ENCODE measurements at regions not wholly inside any gene's neighbourhood (a gene's known extent, or its start where the extent isn't known, plus 50 kb on each side); places are given as distances from the start of the nearest gene placed in this dataset.

DNA sequence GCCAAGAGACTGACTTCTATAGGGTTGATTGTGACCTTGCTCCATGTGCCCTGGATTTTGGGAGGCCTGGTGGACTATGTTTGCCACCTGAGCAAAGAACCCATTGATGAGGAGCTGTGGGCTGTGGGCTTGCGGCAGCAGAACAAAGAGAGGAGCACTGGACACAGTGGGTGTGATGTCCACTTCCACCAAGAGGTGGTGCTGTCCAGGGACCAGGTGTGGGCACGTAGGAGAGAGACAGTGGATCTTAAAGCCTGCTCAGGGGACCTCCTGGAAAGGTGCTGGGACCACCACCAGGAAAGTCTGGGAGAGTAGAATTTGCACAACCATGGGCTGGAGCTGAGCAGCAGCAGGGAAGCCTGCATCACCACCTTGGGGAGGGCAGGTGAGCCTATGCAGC is 106.7 kb upstream of the ETS2 start:
- TF ChIP-seq, protein P1, sequence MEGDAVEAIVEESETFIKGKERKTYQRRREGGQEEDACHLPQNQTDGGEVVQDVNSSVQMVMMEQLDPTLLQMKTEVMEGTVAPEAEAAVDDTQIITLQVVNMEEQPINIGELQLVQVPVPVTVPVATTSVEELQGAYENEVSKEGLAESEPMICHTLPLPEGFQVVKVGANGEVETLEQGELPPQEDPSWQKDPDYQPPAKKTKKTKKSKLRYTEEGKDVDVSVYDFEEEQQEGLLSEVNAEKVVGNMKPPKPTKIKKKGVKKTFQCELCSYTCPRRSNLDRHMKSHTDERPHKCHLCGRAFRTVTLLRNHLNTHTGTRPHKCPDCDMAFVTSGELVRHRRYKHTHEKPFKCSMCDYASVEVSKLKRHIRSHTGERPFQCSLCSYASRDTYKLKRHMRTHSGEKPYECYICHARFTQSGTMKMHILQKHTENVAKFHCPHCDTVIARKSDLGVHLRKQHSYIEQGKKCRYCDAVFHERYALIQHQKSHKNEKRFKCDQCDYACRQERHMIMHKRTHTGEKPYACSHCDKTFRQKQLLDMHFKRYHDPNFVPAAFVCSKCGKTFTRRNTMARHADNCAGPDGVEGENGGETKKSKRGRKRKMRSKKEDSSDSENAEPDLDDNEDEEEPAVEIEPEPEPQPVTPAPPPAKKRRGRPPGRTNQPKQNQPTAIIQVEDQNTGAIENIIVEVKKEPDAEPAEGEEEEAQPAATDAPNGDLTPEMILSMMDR (IDR thresholded peaks at IDR 0.05), result no peak
- TF ChIP-seq POLR2A (IDR thresholded peaks at IDR 0.05), result no peak
